Right lung (tissue), 2 donors: ENCODE measurements at regions not wholly inside any gene's neighbourhood (a gene's known extent, or its start where the extent isn't known, plus 50 kb on each side); places are given as distances from the start of the nearest gene placed in this dataset.
"Not testable (repeated sequence)": the region's sequence is repeated elsewhere in the genome, so short reads cannot be mapped to it uniquely, and the experiment has no call there.

Experiments used
- DNase-seq, 2 donors: peaks; one replicate each; pipeline ENCODE4 v3.0.0-alpha.2; 2013

- DNase-seq: no peak
Observed at GRCh38 chr2:219726916-219727315, 99.5 kb downstream of the SLC4A3 start.

GRCh38 chr2:219727771-219728429 is 100.5 kb downstream of the SLC4A3 start:
- no peak for DNase-seq

GRCh38 chr2:219728991-219729487 is 101.6 kb downstream of the SLC4A3 start:
- DNase-seq: no peak

DNA sequence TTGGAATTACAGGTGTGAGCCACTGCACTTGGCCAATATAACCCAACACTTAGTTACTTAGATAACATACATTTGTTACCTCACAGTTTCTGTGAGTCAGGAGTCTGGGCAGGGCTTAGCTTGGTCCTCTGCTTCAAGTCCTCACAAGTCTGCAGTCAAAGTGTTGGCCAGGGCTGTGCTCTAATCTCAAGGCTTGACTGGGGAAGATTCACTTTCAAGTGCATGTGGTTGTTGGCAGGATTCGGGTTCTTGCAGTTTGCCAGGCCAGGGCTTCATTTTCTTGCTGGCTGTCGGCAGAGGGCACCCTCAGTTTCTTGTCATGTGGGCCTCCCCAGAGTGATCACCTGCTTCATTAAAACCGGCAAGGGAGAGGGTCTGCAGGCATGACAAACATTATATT is 103.7 kb downstream of the SLC4A3 start:
- no peak for DNase-seq

DNA sequence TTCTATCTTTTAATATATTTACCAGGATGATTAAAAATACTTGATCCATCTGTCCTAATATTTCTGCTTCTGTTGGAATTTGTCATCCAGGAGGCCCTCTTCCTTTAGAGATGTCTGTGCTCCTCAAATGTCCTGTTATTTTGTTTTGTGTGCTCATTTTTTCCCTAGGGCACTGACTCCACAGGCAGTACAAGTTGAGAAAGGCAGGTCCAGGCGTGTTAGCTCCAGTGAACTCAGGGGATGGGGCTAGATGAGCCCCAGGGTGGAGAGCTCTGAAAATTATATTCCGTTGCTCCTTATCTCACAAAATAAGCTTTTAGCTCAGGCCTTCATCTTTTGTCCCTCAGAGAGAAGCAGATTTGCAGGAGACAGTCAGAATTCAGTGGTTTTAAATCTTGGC is 105.7 kb downstream of the SLC4A3 start:
- DNase-seq: no peak

GRCh38 chr2:219733746-219734145 is 106.3 kb downstream of the SLC4A3 start:
- DNase-seq: no peak

DNA sequence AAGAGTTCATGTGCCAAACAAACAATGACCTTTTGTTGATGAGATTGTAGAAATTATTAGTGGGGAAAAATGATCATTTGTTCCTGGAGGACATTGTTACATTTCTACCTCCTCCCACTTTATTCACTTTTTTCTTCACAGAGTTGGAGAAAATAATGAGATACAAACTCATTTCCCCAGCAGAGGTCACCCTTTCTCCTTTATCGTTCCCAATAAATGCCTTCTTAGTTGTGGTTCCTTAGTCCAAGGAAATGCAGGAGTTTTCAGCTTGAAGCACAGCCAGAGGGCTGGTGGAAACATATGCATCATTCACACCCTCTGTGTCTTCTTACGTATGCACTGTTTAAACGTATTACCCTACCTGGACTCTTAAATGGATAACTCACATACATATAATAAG is 108.8 kb downstream of the SLC4A3 start:
- DNase-seq: peak; percentile 37 to 72

- DNase-seq: no peak
Observed at GRCh38 chr2:219737270-219737691, 109.9 kb downstream of the SLC4A3 start.

DNA sequence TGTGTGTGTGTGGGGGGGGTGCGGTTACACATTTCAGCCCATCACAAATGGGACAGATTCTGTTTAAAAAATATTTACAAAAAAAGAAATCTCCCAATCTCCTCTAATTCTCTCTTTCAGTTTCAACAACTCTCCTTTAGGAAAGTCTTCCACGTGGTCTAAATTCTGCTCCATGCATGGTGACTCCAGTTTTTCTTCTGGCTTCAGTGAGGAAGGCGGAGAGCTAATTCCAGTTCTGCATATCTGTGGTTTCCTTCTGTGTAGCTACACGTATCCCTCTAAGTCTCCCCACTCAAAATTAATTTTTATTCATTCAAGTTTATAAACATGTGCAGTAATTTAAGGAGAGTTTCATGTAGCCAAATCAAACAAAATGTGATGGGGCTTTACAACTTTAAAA is 111.6 kb downstream of the SLC4A3 start:
- no peak for DNase-seq

GRCh38 chr2:219739866-219740440 is 112.5 kb downstream of the SLC4A3 start:
- DNase-seq: no peak

DNA sequence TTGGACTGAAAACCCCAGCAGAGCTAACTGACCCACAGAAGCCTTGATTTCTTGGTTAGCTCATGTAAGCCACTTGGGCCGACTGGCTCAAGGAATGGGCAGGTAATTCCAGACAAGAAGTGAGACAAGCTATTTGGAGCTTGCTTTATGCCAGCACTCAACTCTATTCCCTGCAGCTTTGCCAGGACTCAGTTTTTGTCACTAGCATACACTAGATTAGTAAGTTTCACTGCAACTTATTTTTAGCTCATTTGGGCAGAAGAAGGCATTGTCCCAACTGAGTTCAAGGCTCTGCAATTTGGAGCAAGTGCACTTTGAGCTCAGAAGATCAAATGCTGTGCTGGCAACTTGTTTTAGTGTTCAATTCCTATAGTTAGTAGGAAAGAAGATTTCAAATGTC is 116.1 kb downstream of the SLC4A3 start:
- DNase-seq: no peak

DNA sequence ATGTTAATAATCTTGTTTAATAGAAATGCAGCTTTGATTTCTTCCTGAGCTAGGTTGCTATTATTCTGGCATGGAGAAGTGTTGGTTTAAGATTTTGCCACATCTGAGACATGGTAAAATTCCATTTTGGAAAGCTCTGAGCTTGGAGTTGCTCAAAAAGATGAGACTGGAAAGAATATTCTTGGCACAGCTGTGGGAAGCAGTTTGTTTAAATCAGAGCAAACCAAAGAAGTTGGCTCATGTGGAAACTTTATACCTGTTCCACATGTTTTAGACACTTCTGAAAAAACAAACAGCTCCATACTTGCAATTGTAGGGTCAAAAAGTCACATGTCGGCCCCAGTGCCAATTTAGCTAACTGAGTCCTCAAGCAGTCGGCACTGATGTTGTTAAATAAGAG is 116.6 kb downstream of the SLC4A3 start:
- DNase-seq: no peak

GRCh38 chr2:219744600-219744999 is 117.2 kb downstream of the SLC4A3 start:
- DNase-seq: no peak

DNA sequence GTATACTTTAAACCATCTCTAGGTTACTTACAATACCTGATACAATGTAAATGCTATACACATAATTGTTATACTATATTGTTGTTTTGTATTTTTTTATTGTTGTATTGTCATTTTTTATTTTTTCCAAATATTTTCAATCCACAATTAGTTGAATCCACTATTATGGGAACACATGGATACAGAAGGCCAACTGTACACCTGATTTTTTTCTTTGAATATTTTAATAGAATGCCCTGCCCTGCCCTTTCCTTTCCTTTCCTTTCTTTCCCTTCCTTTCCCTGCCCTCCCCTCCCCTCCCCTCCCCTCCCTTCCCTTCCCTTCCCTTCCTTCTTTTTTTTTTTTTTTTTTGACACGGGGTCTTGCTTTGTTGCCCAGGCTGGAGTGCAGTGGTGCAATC is 120.2 kb downstream of the SLC4A3 start:
- no peak for DNase-seq

- DNase-seq: no peak
Observed at GRCh38 chr2:219748671-219749570, 121.5 kb downstream of the SLC4A3 start.

DNA sequence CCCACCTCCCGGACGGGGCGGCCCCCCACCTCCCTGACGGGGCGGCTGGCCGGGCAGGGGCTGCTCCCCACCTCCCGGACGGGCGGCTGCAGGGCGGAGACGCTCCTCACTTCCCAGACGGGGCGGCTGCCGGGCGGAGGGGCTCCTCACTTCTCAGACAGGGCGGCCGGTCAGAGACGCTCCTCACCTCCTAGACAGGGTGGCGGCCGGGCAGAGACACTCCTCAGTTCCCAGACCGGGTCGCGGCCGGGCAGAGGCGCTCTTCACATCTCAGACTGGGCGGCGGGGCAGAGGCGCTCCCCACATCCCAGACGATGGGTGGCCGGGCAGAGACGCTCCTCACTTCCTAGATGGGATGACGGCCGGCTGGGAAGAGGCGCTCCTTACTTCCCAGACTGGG is 123.7 kb downstream of the SLC4A3 start:
- not testable (repeated sequence) for DNase-seq

- DNase-seq: no peak
Observed at GRCh38 chr2:219752726-219753125, 125.3 kb downstream of the SLC4A3 start.

DNA sequence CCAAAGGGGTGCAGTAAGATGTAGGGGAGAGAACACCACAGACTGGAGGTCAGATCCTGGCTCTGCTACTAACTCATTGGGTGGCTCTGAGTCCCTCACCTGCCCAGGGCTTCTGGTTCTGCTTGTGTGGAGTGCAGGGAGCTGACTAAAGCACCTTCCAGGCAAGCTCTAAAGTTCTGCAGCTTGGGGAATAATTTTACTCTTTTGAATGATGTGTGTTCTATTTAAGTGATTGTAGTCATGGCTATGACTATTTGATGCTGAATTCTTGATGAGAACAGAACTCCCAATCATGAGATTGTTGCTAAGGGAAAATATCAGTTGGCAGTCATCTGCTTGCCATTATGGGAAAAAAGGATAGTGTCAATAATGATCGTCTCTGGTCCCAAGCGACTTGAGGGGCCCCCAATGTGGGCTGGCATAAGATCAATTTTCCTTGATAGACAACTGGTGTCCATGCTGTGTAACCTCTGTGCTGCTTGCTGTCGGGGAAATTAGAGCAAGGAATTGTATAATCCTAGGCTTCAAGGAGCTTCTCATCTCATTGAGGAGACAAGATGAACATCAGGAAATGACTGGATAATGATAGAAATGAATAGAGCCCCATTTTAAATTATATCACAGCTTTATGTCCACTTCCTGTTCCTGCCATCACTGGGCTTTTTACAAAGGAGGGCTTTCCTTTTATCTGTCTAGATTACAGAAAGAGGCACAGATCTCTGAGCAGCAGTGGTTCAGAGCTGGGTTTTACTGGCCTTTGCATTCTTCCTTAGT is 131.7 kb downstream of the SLC4A3 start:
- DNase-seq: no peak

- DNase-seq: no peak
Observed at GRCh38 chr2:219759801-219760200, 132.4 kb downstream of the SLC4A3 start.

- DNase-seq: no peak
Observed at GRCh38 chr2:219765231-219765911, 137.9 kb downstream of the SLC4A3 start.

DNA sequence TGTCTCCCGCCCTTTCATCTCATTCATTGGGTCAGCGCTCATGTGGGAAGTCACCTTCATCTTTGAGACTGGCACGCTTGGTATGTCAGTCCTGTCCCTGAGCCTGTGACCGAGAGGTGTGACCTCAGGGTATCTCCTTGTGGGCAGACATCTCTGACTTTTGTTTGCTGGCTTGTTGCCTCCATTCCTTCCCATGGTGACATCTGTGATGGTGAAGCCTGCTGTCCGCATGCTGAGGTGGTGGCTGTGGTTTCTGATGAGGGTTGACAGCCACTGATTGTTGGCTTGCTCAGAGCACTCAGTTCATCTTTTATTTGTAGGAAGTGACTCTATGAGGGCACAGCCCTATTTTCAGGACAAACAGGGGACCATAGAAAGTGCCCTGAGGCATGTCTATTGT is 139.2 kb downstream of the SLC4A3 start:
- no peak for DNase-seq
